HEK293T (cell line): ENCODE measurements at regions not wholly inside any gene's neighbourhood (a gene's known extent, or its start where the extent isn't known, plus 50 kb on each side); places are given as distances from the start of the nearest gene placed in this dataset.

Source experiments
- ELF4 ChIP-seq: fragments of 450-650 bp; IDR thresholded peaks from 2 replicates; pipeline ENCODE4 v1.6.1; 2017; ENCODE audit warnings: antibody characterized with exemption
- FOXA1 ChIP-seq: fragments of 450-650 bp; IDR thresholded peaks from 2 replicates; pipeline ENCODE4 v1.6.1; 2016; ENCODE audit warnings: mild to moderate bottlenecking
- FOXK2 ChIP-seq: fragments of 450-650 bp; IDR thresholded peaks from 2 replicates; pipeline ENCODE4 v1.6.1; 2016; ENCODE audit warnings: mild to moderate bottlenecking
- NFRKB ChIP-seq: fragments of 450-650 bp; IDR thresholded peaks from 2 replicates; pipeline ENCODE4 v1.6.1; 2016; ENCODE audit warnings: mild to moderate bottlenecking, moderate library complexity

GRCh38 chr9:108600896-108601295, 254.9 kb downstream of the ACTL7B start:
- TF ChIP-seq ELF4 (no peak), FOXA1 (no peak), NFRKB (no peak), FOXK2 (no peak)
